ENCODE measurements at regions not wholly inside any gene's neighbourhood (a gene's known extent, or its start where the extent isn't known, plus 50 kb on each side); places are given as distances from the start of the nearest gene placed in this dataset.

DNA sequence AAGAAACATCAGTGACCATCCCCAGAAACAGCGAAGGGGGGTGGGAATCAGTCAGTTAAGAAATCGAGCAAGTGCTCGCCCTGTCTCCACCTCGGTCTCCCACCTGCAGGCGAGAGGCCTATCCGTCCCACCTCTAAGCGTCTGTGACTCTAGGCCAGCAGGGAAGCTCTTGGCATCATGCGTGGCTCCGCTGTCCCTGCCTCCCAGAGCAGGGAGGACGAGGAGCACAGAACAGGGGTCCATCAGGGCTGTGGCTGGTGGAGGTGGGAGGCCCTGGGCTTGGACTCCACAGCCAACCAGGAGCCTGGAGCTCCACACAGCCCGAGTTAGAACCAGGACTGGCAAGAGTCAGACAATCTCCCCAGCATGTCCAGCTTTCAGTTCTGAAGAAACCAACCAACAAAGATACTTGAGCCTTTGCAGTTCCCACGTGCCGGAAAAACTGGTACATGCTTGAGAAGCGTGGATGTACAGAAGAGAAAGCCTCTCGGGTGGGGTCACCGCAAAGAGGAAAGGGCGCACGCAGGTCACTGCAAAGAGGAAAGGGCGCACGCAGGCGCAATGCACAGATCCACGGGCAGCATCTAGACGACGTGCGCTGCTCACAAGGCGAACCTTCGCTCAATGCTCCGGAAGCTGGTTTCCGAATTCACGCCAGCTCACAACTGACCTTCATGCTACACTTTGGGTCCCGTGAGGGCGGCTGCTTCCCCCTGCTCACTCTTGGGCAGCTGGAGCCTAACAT lies 104.5 kb upstream of the ALKAL2 start:
- H3K27ac ChIP-seq (ENCODE audit: low read depth in 2 of 2, low read length in 1 of 2), result no peak overlapping the region
- H3K4me2 ChIP-seq, result no peak overlapping the region
- no peaks in the 10 kb centered on the region for H3K9me2 ChIP-seq
- 71% methylated on average over 32 of the region's 32 CpGs for WGBS (ENCODE audit: low lambda C conversion rate)
- H2AFZ ChIP-seq (ENCODE audit: low read depth), result no peak overlapping the region
- no peaks in the 10 kb centered on the region for H4K20me1 ChIP-seq (ENCODE audit: insufficient read depth)
- DNase-seq, result no peak
- peaks cover 4% of the 10 kb centered on the region for H3F3A ChIP-seq (replicated peaks; ENCODE audit: insufficient read depth)
- CTCF ChIA-PET, result no interaction called here
- no peaks in the 10 kb centered on the region for H3K4me1 ChIP-seq (ENCODE audit: control insufficient read depth in 1 of 2, insufficient read depth in 2 of 2, low read depth in 1 of 2, low read length in 1 of 2)
- H3K27me3 ChIP-seq (ENCODE audit: insufficient read depth), result no peaks in the 10 kb centered on the region
- POLR2A ChIA-PET, result no interaction called here
- H3K9ac ChIP-seq, result no peak overlapping the region
- TF ChIP-seq, protein P1, sequence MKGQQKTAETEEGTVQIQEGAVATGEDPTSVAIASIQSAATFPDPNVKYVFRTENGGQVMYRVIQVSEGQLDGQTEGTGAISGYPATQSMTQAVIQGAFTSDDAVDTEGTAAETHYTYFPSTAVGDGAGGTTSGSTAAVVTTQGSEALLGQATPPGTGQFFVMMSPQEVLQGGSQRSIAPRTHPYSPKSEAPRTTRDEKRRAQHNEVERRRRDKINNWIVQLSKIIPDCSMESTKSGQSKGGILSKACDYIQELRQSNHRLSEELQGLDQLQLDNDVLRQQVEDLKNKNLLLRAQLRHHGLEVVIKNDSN (IDR thresholded peaks at IDR 0.05; ENCODE audit: borderline replicate concordance, low read depth), result no peak
- no peak for TF ChIP-seq YY1 (IDR thresholded peaks at IDR 0.05; ENCODE audit: low read depth)
- TF ChIP-seq MEF2A (IDR thresholded peaks at IDR 0.05; ENCODE audit: borderline replicate concordance, low read depth), result no peak
- TF ChIP-seq RCOR1 (IDR thresholded peaks at IDR 0.05; ENCODE audit: low read length), result no peak
- no peak for TF ChIP-seq RFX5 (IDR thresholded peaks at IDR 0.05; ENCODE audit: low read length)
- TF ChIP-seq POLR2AphosphoS5 (IDR thresholded peaks at IDR 0.05; ENCODE audit: low read depth, low read length), result no peak
- TF ChIP-seq, protein P2, sequence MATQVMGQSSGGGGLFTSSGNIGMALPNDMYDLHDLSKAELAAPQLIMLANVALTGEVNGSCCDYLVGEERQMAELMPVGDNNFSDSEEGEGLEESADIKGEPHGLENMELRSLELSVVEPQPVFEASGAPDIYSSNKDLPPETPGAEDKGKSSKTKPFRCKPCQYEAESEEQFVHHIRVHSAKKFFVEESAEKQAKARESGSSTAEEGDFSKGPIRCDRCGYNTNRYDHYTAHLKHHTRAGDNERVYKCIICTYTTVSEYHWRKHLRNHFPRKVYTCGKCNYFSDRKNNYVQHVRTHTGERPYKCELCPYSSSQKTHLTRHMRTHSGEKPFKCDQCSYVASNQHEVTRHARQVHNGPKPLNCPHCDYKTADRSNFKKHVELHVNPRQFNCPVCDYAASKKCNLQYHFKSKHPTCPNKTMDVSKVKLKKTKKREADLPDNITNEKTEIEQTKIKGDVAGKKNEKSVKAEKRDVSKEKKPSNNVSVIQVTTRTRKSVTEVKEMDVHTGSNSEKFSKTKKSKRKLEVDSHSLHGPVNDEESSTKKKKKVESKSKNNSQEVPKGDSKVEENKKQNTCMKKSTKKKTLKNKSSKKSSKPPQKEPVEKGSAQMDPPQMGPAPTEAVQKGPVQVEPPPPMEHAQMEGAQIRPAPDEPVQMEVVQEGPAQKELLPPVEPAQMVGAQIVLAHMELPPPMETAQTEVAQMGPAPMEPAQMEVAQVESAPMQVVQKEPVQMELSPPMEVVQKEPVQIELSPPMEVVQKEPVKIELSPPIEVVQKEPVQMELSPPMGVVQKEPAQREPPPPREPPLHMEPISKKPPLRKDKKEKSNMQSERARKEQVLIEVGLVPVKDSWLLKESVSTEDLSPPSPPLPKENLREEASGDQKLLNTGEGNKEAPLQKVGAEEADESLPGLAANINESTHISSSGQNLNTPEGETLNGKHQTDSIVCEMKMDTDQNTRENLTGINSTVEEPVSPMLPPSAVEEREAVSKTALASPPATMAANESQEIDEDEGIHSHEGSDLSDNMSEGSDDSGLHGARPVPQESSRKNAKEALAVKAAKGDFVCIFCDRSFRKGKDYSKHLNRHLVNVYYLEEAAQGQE (IDR thresholded peaks at IDR 0.05; ENCODE audit: low read depth, low read length), result no peak
- TF ChIP-seq SMC3 (IDR thresholded peaks at IDR 0.05; ENCODE audit: low read depth, low read length), result no peak
- TF ChIP-seq RXRA (IDR thresholded peaks at IDR 0.05; ENCODE audit: borderline replicate concordance, low read depth), result no peak
- no peak for TF ChIP-seq FOXJ3 (CRISPR knock-in tag; IDR thresholded peaks at IDR 0.05)
- TF ChIP-seq, protein P3, sequence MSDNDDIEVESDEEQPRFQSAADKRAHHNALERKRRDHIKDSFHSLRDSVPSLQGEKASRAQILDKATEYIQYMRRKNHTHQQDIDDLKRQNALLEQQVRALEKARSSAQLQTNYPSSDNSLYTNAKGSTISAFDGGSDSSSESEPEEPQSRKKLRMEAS (IDR thresholded peaks at IDR 0.05; ENCODE audit: low read depth), result no peak
- TF ChIP-seq TEAD4 (IDR thresholded peaks at IDR 0.05; ENCODE audit: borderline replicate concordance, insufficient read depth), result no peak
- TF ChIP-seq, protein P4, sequence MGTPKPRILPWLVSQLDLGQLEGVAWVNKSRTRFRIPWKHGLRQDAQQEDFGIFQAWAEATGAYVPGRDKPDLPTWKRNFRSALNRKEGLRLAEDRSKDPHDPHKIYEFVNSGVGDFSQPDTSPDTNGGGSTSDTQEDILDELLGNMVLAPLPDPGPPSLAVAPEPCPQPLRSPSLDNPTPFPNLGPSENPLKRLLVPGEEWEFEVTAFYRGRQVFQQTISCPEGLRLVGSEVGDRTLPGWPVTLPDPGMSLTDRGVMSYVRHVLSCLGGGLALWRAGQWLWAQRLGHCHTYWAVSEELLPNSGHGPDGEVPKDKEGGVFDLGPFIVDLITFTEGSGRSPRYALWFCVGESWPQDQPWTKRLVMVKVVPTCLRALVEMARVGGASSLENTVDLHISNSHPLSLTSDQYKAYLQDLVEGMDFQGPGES (IDR thresholded peaks at IDR 0.05; ENCODE audit: low read depth, low read length), result no peak
- TF ChIP-seq SIN3A (IDR thresholded peaks at IDR 0.05; ENCODE audit: borderline replicate concordance, low read depth, low read length), result no peak
- TF ChIP-seq, protein P5, sequence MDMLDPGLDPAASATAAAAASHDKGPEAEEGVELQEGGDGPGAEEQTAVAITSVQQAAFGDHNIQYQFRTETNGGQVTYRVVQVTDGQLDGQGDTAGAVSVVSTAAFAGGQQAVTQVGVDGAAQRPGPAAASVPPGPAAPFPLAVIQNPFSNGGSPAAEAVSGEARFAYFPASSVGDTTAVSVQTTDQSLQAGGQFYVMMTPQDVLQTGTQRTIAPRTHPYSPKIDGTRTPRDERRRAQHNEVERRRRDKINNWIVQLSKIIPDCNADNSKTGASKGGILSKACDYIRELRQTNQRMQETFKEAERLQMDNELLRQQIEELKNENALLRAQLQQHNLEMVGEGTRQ (IDR thresholded peaks at IDR 0.05; ENCODE audit: borderline replicate concordance, low read depth, low read length), result no peak
- no peak for TF ChIP-seq CHD2 (IDR thresholded peaks at IDR 0.05; ENCODE audit: low read length, partially characterized antibody)
- TF ChIP-seq FOSL2 (IDR thresholded peaks at IDR 0.05; ENCODE audit: borderline replicate concordance, low read depth), result no peak
- H3K79me2 ChIP-seq (ENCODE audit: insufficient read depth), result no peaks in the 10 kb centered on the region
- no peak overlapping the region for H3K4me3 ChIP-seq (ENCODE audit: low read depth in 2 of 2, low read length in 1 of 2)
- H3K36me3 ChIP-seq (replicated peaks in 1 of 2; ENCODE audit: control insufficient read depth in 1 of 2, insufficient read depth in 2 of 2, low read length in 1 of 2), result no peaks in the 10 kb centered on the region
- H3K9me3 ChIP-seq, result peaks cover 10% of the 10 kb centered on the region; the same call in 1 of the 2 replicates
